ENCODE measurements at regions not wholly inside any gene's neighbourhood (a gene's known extent, or its start where the extent isn't known, plus 50 kb on each side); places are given as distances from the start of the nearest gene placed in this dataset.

DNA sequence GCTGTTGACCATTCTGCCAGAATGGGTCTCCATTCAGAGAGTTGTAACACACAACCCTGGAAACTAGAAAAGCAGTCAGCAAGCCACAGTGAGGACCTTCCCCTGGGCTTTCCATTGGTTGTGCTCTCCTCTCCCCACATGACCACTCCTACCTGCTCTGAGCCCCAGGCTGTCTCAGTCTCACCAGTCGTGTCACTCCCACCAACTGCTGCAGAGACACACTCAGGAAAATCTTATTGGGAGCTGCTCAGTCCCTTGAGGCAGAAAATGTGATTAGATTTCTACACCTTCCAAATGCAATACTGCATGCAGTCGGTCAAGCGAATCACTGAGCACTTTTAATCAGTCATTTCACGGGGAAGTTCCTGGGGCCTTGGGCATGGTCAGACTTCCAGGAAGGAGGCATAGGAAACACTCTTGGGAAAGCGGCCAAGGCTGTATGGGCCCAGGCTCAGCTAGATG is 284.2 kb upstream of the NMUR2 start:
- in situ Hi-C loops (cut with MboI; ENCODE audit: low sequenced_read_pairs, unreplicated experiment), result no loop called here
- no peak for DNase-seq (ENCODE audit: low spot score)

DNA sequence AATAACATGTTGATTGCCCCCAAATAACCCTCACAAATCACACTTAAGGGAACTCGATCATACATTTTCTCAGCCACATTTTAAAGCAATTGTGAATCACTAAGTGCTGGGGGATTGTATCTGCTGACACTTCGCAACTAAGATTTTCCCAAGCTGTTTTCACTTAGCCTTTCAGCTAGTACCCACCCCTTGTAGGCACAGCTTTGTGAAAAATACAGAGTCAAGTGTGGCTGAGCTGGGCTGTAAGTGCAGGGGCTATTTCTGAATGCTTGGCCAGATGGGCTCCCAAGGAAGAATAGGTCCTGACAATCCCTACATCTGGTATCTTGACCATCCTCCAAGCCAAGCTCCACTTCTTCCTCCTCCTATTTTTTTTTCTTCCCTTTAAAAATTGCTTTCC is 289.2 kb upstream of the NMUR2 start:
- TF ChIP-seq, protein P1, sequence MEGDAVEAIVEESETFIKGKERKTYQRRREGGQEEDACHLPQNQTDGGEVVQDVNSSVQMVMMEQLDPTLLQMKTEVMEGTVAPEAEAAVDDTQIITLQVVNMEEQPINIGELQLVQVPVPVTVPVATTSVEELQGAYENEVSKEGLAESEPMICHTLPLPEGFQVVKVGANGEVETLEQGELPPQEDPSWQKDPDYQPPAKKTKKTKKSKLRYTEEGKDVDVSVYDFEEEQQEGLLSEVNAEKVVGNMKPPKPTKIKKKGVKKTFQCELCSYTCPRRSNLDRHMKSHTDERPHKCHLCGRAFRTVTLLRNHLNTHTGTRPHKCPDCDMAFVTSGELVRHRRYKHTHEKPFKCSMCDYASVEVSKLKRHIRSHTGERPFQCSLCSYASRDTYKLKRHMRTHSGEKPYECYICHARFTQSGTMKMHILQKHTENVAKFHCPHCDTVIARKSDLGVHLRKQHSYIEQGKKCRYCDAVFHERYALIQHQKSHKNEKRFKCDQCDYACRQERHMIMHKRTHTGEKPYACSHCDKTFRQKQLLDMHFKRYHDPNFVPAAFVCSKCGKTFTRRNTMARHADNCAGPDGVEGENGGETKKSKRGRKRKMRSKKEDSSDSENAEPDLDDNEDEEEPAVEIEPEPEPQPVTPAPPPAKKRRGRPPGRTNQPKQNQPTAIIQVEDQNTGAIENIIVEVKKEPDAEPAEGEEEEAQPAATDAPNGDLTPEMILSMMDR (IDR thresholded peaks at IDR 0.05; ENCODE audit: borderline replicate concordance, control extremely low read depth, extremely low read depth, insufficient read depth, missing control alignments), result no peak
- in situ Hi-C loops (cut with MboI; ENCODE audit: low sequenced_read_pairs, unreplicated experiment), result no loop called here
- DNase-seq (ENCODE audit: low spot score), result no peak

More for the DNA sequence above, 284.2 kb upstream of the NMUR2 start:
- TF ChIP-seq, protein P1 (IDR thresholded peaks at IDR 0.05; ENCODE audit: borderline replicate concordance, control extremely low read depth, extremely low read depth, insufficient read depth, missing control alignments), result no peak

DNA sequence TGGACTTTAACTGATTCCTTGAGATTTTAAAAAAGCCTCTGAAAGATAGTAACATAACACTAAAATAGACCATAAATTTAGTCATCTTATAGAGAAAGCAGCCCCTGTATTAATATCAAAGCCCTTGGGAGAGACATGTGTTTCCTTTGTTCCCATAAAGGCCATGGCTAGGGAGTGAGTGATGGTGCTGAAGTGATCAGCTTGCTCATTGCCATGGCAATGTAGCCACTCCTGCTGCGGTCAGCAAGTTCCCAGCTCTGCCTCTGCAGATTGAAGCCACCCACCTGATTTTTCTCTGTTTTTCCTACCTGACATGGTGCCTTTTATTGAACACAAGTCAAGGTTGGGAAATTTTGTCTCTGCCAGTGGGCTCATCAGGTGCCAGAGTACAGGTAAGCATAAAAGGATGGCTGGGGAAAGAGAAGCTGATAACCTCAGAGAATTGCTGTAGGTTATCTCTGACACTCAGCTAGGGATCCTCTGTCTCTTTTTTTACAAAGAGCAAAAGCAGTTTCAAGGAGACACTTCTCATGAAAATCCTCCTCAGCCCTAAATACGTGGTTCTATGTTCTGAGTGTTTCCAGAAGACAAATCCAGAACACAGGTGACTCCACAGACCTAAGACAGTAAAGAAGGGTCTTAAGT is 296.3 kb upstream of the NMUR2 start:
- in situ Hi-C loops (cut with MboI; ENCODE audit: low sequenced_read_pairs, unreplicated experiment), result no loop called here
- DNase-seq (ENCODE audit: low spot score), result no peak
- TF ChIP-seq, protein P1 (IDR thresholded peaks at IDR 0.05; ENCODE audit: borderline replicate concordance, control extremely low read depth, extremely low read depth, insufficient read depth, missing control alignments), result no peak

DNA sequence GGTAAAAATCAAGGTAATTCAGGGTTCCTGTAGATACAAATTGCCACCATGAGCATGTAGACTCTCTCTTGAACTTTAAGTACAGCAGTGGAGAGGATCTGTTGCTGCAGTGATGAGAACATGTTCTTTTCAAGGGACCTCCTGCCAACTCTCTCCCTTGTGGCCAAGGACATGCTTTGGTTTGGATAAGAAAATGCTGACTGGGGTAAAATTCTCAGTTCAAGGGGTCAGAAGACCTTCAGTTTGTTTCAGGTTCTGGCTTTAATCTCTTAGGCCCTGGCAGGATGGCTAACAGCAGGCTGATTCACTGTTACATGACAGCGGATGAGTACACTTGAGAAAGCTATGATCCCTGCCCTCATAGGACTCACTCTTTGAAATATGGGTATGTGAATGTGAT is 299.2 kb upstream of the NMUR2 start:
- TF ChIP-seq, protein P1 (IDR thresholded peaks at IDR 0.05; ENCODE audit: borderline replicate concordance, control extremely low read depth, extremely low read depth, insufficient read depth, missing control alignments), result no peak
- no peak for DNase-seq (ENCODE audit: low spot score)
- in situ Hi-C loops (cut with MboI; ENCODE audit: low sequenced_read_pairs, unreplicated experiment), result no loop called here

- TF ChIP-seq, protein P1 (IDR thresholded peaks at IDR 0.05; ENCODE audit: borderline replicate concordance, control extremely low read depth, extremely low read depth, insufficient read depth, missing control alignments), result no peak
- in situ Hi-C loops (cut with MboI; ENCODE audit: low sequenced_read_pairs, unreplicated experiment), result no loop called here
These were observed 306.8 kb upstream of the NMUR2 start for GRCh38 chr5:152711801-152712388.

GRCh38 chr5:152717393-152717792 is 312.3 kb upstream of the NMUR2 start:
- no peak for DNase-seq (ENCODE audit: low spot score)
- in situ Hi-C loops (cut with MboI; ENCODE audit: low sequenced_read_pairs, unreplicated experiment), result no loop called here
- TF ChIP-seq, protein P1 (IDR thresholded peaks at IDR 0.05; ENCODE audit: borderline replicate concordance, control extremely low read depth, extremely low read depth, insufficient read depth, missing control alignments), result no peak

More at GRCh38 chr5:152711801-152712388, 306.8 kb upstream of the NMUR2 start:
- no peak for DNase-seq (ENCODE audit: low spot score)
